NCI-H82 (cell line): ENCODE measurements at regions not wholly inside any gene's neighbourhood (a gene's known extent, or its start where the extent isn't known, plus 50 kb on each side); places are given as distances from the start of the nearest gene placed in this dataset.
A peak's percentile ranks its signal among the peaks of the same experiment; 100 is the strongest.
"Not testable (repeated sequence)": the region's sequence is repeated elsewhere in the genome, so short reads cannot be mapped to it uniquely, and the experiment has no call there.

ENCODE experiments used
- DNase-seq: peaks from one replicate; lab custom pipeline; 2025; lab: John Stamatoyannopoulos, UW

DNA sequence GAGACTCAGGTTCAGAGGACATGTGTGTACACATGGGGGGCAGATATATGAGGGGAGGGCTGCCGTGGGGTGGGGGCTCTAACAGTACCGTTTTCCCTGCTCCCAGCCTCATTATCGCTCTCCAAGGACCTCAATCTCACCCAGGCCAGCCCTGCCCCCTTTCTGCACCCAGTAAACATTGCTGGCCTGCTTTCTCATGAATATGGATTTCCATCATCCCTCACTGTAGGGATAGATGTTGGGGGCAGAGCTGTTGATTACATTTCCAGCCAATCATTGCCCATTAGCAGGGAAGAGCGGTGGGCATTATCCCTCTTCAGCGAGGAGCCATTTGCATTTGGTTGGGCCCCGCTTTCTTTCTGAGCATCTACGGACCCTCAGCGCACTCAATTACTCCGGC lies 273.8 kb downstream of the RPS6KC1 start:
- DNase-seq, result no peak

DNA sequence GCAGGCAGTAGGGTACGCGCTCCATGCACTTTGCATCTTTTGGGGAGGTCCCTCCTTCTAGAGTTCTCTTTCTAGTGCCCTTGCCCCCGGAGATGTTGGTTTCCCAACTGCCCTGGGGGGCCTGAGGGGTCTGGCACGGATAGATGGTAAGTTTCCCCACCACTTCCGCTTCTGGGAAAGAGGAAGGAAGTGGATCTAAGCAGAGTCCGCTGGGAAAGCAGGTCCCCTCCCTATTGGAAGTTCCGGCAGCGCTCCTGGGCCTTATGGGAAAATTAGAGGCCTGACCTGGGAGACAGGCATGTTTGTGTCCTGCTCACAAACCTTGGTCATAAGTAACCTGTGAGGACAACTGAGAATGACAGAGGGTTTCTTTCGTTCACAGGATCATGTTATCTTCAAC lies 274.4 kb downstream of the RPS6KC1 start:
- DNase-seq, result no peak

DNA sequence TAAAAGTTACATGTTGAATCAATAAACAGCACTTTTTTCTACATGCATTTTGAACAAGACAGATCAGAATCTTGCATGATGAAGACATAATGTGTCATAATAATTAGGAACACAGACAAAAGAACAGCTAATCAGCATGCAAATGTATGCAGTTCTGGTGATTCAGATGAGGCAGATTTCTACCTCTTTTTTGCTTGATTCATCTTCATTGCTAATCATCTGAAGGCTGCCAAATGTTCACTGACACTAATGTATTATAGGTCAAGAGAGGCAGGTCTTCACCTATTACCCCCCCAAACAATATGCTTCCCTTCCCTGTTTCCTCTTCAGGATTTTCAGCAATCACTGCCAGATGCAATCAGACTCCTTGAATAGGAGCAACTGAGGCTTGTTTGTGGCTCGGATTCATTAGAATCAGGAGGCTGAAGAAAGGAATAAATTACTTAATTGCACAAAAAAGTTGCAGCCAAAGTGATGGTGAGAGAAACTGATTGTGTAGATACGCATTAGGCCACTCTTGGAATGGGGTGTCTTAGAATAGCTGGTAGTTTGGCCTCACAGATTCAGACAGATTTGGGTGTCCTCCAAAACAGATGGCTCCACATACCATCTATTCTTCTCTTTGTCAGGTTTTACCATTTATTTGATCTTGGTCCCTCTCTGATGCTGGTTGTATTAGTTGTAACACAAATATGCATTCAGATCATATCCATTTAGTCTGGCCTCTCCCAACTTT lies 275.4 kb downstream of the RPS6KC1 start:
- DNase-seq, result no peak

DNA sequence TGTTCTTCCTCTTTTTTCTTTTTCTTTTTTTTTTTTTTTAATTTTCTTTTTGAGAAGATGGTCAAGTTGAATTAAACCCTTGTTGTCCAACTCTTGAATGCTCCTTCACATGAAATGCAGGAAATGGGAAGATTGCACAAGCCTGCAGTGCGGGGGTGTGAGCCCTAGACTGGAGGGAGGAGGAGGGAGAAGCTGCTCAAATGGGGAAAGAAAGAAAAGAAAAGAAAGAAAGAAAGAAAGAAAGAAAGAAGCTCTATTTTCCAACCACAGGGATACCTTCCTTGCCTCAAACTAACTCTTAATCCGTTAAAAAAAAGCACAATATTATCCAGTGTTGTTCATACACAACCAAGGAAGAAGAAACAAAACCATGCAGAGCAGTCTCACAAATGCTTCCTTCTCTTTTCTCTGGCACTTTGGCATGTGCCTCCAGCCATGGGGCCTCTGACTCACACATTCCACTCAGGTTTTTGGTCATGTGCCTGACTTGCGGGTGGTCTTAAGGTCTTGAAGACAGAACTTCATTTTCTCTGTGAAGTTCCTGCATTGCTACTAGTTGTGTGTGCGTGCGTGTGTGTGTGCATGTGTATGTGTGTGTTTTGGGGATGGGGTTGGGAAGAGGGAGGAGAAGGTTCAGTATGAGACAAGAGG lies 276.1 kb downstream of the RPS6KC1 start:
- DNase-seq, result no peak

GRCh38 chr1:213329406-213330008 lies 278.5 kb downstream of the RPS6KC1 start:
- DNase-seq, result no peak

- no peak for DNase-seq
These were observed 279.2 kb downstream of the RPS6KC1 start for GRCh38 chr1:213330281-213330680.

GRCh38 chr1:213331631-213332175 lies 280.7 kb downstream of the RPS6KC1 start:
- no peak for DNase-seq

DNA sequence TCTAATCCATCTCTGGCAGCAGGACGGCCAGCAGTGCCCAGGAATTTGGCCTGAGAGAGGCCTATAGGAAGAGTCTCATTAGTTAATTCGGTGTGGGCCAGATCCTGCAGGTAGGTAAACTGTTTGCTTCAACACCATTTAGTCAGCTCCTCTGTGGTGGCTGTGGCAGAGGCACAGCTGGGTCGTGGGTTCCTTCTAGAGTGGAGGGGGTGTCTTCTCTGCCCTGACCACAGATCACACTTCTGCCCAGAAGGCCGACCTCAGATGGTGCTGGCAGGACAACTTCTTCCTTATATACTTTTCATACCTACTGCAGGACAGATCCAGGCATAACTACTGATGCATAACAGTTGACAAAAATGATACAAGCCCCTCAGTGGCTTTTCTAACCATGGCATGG lies 281.4 kb downstream of the RPS6KC1 start:
- DNase-seq, result no peak

- no peak for DNase-seq
These were observed 282.1 kb downstream of the RPS6KC1 start for GRCh38 chr1:213333121-213333520.

- peak; percentile 91 for DNase-seq
These were observed 284.0 kb downstream of the RPS6KC1 start for GRCh38 chr1:213335084-213335483.

DNA sequence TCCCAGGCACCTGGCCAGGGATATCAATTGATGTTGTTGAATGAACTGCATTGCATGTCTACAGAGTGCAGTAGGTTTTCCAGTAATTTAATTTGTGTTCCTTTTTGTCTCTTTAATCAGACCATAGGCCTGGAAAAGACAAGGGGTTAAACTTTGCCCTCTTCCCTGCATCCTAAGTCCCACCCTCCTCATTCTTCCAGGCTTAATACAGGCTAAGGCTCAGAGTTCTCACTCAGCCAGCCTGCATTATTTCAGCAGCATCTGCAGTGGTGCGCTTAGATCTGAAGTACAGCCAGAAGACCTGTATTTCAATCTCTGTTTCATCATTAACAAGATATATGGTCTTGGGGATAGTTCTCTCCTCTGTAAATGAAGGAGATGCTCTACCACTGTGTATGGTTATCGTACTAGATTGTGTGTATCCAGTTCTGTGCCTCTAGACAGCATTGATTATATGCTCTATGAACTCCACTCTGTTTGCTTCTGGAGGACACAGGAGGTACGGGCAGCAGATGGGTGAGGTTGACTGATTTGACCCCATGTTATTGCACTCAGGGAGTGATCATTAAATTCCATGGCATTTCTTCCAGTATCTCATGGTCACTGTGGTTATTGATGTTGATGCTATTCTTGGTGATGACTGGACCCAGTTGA lies 286.1 kb downstream of the RPS6KC1 start:
- DNase-seq, result no peak

GRCh38 chr1:213340593-213340992 lies 289.6 kb downstream of the RPS6KC1 start:
- no peak for DNase-seq

DNA sequence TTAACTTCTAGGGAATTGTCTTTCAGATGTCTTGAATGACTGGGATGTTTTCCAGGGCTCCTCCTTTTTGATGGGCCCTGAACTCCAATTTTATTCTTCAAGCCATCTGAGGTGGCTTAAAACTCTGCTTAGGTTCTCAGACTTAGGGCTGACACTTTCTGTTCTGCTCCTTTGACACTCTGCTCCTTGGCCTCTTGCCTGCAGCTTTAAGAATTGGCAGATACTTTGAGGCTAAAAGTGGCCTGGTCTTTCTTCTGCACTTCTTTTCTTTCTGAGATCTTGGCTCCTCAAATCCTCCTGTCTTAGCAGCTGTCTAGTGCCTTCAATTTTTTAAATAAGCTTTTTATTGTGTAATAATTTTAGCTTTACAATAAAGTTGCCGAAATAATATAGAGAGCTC lies 294.6 kb downstream of the RPS6KC1 start:
- no peak for DNase-seq

- DNase-seq, result no peak
These were observed 306.4 kb downstream of the RPS6KC1 start for GRCh38 chr1:213357403-213357802.

DNA sequence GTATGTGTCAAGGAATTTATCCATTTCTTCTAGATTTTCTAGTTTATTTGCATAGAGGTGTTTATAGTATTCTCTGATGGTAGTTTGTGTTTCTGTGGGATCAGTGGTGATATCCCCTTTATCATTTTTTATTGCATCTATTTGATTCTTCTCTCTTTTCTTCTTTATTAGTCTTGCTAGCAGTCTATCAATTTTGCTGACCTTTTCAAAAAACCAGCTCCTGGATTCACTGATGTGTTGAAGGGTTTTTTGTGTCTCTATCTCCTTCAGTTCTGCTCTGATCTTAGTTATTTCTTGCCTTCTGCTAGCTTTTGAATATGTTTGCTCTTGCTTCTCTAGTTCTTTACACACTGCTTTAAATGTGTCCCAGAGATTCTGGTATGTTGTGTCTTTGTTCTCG lies 307.3 kb downstream of the RPS6KC1 start:
- DNase-seq, result not testable (repeated sequence)

- no peak for DNase-seq
These were observed 311.6 kb downstream of the RPS6KC1 start for GRCh38 chr1:213362598-213362997.

DNA sequence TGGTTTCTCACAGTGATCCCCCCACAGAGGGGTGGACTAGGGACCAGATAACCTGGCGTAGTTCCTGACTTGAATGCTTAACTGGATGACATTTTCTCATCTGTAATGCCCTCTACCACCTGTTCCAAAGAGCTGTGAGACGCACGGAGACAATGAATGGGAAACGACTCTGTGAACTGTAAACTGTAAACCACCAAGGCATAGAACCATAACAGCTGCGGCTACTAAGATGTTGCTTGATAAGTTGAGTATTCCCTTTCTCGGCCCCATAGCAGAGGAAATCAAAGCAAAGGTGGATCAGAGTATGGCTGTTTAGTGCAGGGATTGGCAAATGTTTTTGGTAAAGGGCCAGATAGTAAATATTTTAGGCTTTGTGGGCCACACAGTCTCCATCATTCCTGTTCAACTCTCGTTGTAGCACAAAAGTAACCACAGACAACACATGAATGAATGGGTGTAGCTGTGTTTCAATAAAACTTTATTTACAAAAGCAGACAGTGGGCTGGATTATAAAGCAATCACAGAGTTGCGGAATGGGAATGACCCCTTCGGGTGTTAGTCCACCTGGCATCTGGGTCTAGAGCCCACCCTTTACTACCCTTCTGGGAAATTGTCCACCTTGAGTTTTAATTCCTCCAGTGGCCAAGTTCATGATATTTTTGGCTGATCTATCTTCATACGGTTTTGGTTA lies 315.2 kb downstream of the RPS6KC1 start:
- no peak for DNase-seq

DNA sequence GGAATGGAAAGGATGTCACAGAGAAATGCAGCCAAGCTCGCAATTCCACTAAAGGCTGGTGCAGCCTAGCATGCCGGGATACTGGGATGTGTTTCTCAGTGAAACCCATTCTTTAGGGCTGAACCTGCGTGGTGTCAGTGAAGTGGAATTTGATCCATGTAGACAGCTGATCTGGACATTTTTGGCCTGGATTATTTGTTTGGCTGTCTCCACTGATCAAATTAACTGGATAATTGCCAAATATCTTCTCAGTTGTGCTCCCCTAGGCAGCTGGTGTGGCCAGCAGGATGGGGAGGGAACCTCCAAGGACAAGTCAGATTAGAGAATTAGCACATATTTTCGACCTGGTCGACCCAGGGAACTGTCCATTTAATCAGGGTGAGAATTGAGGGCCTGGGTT lies 318.4 kb downstream of the RPS6KC1 start:
- DNase-seq, result peak; percentile 51

GRCh38 chr1:213370523-213370922 lies 319.5 kb downstream of the RPS6KC1 start:
- no peak for DNase-seq

DNA sequence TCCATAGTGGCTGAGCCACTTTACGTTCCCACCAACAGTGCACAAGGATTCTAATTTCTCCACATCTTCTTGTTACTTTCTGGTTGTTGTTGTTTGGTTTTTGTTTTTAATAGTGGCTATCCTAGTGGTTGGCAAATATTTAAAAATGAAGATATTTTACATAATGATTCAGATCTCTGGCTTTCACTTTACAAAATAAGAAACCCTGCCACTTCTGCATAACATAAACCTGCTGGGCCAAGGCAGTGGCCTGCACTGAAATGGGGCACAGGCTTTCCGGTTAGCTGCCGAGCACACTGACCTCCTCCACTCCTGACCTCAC lies 320.4 kb downstream of the RPS6KC1 start:
- no peak for DNase-seq

- DNase-seq, result no peak
These were observed 321.0 kb downstream of the RPS6KC1 start for GRCh38 chr1:213371847-213372619.
